LHCN-M2 (cell line): ENCODE measurements at regions not wholly inside any gene's neighbourhood (a gene's known extent, or its start where the extent isn't known, plus 50 kb on each side); places are given as distances from the start of the nearest gene placed in this dataset.
"Not testable (repeated sequence)": the region's sequence is repeated elsewhere in the genome, so short reads cannot be mapped to it uniquely, and the experiment has no call there.

ENCODE experiments used
- DNase-seq: peaks from one replicate; pipeline ENCODE4 v3.0.0-alpha.2; 2012; ENCODE audit warnings: low read depth

DNA sequence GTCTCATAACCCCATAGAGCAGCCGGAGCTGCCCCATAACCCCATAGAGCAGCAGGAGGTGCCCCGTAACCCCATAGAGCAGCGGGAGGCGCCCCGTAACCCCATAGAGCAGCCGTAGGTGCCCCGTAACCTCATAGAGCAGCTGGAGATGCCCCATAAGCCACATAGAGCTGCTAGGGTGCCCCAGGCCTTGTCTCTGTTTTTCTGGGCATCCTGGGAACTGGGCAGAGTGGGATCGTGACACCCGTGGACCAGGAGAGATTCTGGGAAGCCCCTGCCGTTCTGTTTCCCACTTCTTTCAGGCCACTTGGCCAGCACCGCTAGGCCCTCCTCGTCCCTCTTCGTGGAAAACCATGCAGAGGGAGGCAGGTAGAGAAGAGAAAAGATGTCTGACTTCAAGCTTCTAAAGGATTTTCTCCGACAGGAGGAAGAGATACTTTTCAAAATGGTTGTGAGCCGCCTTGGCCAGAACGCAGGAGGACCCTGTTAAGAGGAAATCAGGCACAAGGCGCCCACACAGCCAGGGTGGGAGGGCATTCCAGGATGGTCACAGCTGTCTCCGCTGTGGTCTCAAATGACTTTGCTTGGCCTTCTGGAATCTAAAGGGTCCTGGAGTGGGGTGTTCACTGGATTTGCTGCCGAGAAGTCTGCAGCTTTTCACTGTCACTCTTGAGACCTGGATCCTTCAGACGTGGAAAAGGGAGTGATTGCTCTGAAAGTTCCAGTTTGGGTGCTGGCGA is 171.8 kb downstream of the NPIPB11 start:
- DNase-seq, result not testable (repeated sequence)

DNA sequence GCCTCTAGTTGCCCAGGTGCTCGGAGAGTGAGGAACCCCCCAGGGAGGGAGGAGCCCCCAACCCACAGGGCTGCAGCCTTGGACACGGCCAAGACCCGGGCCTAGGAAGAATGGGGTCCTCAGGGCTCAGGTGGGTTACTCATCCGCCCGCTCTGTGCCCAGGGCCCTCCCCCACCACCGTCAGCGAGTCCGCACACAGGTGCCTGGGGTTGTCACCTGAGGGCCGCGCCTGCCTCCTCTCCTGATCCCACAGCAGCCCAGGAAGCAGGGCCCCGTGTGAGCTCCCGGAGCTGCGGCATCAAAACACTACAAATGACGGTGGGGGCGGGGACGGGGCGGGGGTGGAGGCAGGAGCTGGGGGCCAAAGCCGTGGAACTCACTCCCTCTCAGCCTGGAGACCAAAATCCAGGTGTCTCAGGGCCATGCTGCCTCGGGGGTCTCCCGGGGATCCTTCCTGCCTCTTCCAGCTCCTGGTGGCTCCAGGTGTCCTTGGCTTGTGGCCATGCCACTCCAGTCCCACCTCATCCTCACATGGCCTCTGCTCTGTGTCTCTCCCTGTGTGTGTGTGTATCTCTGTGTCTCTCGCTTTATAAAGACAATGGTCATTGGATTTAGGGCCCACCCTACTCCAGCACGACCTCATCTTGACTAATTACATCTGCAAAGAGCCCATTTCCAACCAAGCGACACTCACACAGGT is 172.7 kb downstream of the NPIPB11 start:
- not testable (repeated sequence) for DNase-seq

DNA sequence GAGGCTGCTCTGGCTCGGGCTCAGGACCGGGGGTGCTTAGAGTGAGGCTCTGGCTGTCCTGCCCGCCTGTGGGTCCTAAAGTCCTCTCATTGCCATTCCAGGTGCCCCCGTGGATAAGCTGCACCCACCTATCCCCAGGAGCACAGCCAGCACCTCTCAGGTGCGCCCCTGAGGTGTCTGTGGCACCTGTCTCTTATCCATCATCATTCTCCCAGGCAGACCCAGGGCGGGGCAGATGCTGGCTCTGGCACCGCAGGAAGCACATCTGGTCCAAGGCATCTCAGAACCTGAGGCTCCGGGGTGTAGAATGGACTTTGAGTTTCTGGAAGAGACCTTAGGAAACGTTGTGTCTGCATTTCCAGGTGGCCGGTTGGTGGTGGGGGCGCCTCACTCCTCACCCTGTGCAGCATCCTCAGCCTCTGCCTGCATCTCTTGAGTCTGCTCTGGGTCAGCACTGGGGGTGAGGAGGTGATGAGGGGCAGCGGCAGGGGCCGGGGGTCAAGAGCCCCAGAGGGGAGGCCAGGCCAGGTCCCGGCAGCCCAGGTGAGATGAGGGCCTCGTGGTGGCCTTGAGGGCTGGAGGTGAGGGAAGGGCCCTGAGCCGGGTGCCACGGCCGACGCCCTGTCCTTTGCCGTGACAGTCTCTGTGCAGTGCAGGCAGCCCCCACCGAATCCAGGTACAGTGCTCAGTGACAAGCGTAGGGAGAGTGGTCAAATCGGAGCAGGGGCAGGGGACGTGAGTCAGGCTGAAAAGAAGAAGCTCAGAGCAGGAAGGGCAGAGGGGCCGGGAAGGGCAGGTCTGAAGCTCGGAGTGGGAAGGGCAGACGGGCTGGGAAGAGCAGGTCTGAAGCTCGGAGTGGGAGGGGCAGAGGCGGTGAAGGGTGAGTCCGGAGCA is 173.5 kb downstream of the NPIPB11 start:
- DNase-seq, result no peak

DNA sequence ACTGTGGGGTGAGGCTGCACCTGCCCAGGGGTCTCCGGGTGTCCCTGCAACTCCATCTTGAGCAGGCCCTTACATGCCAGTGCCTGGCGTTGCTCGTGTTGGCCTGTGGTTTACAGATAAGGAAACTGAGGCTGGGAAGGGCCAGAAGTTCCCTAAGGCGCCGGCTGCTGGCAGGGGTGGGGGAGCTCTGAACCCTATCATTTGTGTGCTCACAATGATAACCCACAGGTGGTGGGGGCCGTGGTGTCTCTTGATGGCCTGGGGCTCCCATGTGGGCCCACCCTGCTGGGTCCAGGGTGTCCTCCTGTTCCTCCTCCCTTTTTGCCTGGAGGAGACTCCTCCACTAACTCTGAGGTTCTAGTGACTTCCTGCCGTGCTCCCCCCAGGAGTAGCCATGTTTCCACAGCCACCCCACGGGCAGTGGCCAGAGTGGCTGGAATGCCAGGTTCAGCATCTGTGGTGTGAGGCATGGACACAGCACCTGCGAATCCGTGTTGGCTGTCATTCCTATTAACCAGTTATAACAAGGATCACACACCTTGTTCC is 174.3 kb downstream of the NPIPB11 start:
- not testable (repeated sequence) for DNase-seq

DNA sequence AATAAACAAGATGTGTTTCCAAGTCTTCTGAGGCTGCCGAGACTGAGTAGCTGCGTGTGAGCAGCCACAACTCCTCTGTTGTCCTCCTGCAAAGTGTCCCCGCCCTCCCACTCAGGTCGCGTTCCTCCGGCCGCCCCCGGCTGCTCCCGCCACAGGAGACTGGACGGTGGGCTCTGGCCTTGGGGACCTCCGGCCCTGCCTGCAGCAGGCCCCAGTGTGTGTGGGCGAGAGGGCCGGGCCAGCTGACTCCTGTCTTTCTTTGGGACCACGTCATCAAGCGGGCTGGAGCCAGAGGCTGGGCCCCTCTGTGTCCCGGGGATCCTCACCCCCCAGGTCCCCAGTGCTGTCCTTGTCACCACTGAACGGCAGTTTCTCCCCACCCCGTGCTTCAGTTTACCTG is 175.3 kb downstream of the NPIPB11 start:
- no peak for DNase-seq

DNA sequence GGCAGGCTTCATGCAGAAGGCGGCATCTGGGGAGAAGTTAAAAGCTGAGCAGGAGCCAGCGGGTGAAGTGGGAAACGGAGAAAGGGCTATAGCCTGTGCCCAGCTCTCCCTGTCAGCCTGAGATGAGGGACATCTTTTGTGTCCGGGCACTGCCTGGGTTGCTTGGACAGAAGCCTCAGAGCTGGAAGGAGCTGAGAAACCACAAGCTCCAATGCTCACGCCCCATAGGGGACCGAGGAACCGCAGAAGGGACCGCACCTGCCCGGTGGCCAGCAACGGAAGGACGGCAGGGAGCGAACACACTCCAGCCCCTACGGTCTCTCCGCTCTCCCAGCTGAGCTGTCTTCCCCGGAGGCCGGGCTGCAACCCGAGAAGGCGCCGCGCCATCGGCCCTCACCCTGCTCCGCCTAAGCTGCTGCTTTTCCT is 175.8 kb downstream of the NPIPB11 start:
- DNase-seq, result peak; percentile 5

DNA sequence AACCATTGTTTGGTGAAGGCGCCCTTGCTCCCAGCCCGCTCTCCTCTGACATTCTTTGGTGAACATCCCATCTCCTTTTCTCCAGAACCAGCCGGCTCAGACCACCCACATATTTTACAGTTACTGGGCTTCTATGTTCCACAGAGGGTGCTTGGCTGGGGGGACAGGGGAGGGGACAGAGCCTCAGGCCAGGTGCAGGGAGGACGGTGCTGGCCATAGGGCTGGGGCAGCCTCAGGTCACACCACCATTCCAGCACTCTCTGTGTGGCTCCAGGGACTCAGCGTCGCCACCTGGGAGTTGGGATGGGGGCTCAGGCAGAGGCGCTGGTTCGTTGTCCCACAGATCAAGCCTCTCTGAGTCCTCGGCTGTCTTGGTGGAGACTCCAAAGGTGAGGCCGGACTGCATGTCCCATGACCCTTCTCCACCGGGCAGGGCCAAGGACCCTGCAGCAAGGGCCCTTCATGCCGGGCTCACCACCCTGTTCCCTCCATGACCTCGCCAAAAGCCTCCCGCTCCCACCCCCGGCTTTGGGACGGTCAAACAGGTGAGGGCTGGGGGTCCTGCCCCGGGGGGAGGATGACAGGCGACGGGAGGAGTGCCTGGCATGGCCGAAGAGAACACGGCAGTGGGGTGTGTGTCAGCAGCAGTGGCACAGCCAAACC is 176.4 kb downstream of the NPIPB11 start:
- not testable (repeated sequence) for DNase-seq

DNA sequence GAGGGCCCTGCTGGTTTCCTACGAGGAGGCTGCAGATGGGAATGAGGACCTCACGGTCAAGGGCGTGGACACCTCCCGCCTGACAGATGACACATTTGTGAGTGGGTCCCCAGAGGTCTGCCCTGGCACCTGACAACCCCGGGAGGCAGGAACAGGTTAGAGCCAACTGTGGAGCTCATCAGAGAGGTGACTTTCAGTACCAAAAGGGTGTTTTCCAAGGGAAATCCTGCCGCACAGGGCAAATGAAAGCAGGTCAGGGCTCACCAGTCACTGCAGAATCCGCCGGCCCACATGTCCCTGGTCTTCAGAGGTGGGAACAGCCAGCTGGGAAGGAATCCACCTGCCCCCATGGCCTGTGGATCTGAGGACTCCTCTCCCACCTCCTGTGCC is 176.9 kb downstream of the NPIPB11 start:
- DNase-seq, result not testable (repeated sequence)

DNA sequence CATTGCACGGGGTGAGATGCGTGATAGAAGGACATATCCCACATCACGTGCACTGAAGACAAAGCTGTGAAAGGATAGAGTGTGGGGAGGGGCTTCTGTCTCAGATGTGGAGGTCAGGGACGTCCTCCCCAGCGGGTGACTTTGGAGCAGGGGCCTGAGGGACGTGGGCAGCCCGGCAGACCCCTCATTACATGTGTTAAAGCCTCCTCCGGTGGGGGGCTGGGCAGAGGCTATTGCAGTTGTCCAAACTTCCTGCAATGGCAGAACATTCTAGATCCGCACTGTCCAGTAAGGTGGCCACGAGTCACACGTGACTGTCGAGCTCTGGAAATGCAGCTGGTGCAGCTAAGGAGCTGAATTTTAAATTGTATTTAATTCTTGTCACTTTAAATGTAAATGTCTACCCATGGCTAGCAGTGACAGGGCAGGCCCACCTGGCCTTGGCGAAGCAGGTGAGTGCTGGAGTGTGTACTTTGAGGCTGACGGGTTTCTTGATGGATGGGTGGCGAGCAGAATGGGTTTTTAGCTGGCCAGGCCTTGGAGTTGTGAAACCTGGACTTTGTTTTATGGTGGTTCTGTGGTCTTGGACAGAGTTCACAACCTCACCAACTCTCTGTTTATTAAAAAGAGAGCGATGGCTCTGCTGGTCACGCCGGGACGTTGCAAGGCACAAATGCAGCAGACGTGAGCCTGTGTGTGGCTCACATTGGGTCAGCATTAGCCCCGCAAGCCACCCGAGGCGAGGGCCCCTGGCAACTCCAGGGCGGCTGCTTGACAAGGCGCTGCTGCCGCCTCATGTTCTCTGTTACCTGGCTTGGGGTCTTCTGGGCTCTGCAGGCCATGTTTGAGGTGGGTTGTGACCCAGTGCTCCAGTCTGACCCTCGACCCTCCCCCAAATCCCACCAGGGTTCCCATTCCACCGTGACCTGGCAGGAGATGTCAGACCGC is 177.6 kb downstream of the NPIPB11 start:
- DNase-seq, result not testable (repeated sequence)

DNA sequence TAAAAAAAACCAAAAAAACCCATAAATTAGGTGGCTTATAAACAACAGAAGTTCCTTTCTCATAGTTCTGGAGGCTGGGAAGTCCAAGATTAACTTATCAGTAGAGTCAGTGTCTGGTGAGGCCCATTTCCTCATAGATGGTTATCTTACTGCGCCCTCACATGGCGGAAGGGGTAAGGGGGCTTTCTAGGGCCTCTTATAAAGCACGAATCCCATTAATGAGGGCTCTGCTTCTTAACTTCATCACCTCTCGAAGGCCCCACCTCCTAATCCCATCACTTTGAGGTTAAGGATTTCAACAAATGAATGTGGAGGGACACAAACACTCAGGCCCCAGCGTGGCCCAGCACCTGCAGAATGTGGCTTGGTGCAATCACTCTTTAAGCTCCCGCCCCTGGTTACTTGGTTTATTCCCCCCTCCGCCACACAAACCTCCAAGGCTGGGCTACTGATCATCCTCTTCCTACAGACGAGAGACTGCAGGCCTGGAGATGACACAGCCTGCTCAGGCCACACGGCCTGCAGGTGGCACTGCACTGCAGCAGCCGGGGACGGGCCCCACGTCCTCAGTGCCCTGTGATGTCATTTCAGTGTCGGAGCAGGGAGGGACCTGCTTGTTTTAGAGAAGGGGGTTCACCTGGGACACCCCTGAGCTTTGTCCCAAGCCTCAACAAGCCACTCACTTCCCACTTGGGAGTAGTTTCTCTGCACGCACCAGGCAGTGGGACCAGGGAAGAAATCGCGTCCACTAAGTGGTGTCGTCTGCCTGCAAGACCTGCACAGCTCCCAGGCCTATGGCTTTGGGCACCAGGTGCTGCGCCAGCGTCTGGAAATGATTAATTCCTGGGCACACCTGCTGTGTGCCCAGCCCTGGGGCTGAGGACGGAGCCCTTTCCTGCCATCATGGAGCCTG is 178.5 kb downstream of the NPIPB11 start:
- peak; percentile 14 for DNase-seq

DNA sequence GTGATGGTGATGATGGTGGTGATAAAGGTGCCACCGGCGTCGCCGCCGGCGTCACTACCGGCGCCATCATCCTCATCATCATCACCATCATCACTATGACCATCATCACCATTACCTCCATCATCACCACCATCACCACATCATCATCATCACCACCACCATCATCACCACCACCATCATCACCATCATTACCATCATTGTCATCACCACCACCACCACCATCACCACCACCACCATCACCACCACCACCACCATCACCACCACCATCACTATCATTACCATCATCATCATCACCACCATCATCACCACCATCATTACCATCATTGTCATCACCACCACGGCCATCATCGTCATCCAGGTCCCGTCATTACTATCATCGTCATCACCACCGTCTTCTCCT is 179.7 kb downstream of the NPIPB11 start:
- DNase-seq, result no peak

DNA sequence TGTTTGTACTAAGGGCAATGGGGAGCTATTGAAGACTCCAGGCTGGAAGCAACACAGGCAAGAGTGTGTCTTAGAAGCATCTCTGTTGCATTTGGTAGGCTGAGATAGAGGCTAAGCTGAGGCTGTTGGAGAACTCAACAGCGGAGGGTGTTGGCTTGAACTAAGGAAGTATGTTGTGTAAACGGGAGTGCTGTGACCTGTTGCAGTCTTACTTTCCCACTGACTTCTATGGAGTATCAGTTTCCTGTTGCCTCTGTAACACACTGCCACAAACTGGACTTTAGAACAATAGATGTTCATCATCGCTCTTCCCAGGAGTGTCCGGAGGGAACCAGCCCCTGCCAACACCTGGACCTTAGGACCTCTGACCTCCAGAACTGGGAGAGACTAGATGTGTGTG is 181.8 kb downstream of the NPIPB11 start:
- not testable (repeated sequence) for DNase-seq

DNA sequence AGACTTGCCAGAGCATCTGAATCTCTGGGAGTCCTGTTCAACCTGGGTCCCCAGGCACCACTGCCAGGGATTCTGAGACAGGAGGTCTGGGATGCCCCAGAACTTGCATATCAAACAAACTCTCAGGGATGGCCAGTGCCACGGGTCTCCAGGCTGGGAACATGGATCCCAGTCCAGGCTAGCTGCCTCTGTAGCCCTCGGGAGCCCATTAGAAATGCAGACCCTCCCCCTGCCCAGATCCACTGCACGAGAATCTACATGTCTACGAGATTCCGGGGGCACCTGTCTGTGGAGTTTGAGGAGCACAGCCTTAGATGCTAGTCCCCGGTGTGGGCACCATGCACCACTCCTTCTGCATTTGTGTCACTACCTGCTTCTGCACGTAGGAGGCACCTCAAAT is 183.9 kb downstream of the NPIPB11 start:
- not testable (repeated sequence) for DNase-seq

DNA sequence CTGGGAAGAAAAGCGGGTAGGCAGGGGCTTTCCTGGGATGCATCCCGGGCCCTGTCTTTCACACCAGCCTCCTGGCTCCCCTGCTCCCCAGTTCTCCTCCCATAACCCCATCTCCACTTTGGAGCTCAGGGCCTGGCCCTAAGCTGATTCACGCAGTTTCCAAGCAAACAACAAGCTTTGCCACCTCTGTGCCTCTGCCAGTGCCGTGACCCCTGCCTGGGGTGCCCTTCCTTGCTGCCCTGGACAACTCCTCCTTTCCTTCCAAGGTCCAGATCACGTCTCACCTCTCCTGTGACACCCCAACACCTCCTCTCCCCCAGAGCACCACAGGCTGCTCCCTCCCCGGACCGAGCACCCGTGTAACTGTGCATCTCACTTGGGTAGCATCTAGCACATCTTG is 184.5 kb downstream of the NPIPB11 start:
- DNase-seq, result not testable (repeated sequence)

DNA sequence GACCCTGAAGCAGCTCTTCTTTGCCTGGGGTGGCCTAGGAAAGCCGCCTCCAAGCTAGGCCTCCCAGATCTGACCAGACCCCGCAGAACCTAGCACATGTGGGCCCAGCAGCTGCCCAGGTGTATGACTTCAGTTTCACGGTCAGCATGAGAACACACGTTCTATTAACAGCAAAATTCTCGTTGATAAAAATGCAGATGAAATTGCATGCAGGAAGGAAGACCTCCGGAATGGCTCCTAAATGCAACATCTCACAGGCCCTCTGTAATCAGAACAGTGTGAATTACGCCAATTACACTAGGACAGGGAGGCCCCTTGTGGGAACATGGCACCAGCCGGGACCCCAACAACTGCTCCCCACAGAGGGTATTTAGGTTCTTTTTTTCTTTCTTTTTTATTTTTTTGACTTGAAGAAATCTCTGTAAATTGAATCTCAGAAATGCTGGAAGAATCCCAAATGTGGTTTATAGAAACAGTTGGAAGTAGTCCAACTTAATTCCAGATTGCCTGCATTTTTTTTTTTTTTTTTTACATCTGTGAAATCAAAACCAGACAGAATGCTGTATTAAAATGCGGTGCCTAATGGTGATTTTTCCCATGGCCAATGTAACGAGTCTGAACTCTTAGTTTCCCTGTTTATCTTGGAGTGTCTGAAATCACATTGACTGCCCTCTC is 185.1 kb downstream of the NPIPB11 start:
- peak; percentile 5 for DNase-seq

DNA sequence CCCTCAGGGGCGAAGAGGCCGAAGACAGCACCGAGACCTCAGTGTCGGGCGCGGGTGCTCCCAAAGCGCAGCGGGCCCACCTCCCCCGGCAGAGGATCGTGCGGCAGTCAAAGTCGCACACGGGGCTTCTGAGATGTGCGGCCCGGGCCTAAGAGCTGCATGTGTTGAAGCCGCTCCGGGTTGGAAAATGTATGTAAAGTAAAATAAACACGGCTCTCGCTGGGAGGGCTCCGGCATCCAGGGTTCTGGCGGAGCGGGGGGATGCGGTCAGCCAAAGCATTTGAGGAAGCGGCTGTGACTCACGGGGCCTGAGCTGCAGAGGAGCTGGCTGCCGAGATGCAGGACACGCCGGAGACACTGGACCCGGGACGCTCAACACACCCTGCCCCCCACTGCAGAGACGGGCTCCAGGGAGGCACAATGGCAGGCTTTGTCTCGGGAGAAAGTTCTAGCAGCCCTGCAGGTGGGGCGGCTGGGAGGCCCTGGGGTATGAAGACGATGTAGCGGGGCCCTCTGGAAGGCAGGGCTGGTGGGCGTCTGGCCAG is 185.8 kb downstream of the NPIPB11 start:
- not testable (repeated sequence) for DNase-seq

DNA sequence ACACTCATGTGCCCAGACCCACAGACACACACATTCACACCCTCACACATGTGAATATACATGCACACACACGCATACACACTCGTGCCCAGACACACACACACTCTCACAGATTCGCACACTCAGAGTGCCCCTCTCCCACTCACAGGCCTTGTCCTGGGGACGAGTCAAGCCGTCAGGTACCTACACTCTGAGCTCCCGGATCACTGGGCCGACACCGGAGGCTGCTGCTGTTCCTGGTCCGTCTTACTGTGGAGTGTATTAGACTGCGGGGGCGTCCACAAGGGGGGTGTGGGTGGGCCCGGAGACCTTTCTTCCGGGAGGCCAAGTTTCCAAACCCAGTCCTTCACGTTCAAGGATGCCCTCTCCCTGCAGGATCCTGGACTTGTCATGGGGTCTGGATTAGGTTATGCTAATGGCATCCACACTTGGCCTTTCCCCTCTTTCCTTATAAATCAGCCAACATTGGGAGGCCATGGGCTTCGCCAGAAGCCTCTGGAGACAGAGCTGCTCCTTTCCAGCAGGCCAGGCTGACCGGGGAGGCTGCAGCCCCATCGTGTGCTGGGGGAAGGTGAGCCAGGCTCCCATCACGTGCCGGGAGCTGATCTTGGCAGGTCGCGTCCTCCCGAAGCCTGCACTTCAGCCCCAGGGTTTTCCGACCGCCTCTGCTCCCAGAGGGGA is 186.4 kb downstream of the NPIPB11 start:
- not testable (repeated sequence) for DNase-seq
